ENCODE measurements at regions not wholly inside any gene's neighbourhood (a gene's known extent, or its start where the extent isn't known, plus 50 kb on each side); places are given as distances from the start of the nearest gene placed in this dataset.
A peak's percentile ranks its signal among the peaks of the same experiment; 100 is the strongest.

DNA sequence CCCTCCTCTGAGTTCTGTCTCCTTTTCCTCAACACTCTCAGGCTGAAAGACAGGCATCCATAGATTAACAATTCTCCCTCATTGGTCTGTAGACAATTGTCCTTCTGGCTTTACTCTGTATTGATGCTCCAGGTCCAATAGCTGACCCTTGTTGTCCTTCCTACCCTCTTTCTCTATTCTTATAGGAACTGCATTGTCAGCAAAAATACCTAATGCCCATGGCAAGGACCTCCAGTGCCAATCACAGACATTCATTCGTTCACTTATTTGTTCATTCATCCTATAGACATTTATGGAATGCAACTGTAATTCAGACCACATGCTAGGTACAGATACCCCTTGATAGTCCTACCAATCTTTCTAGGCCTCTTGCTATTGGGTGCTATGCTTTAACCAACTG lies 69.8 kb upstream of the DTNA start:
- no peak for DNase-seq (ENCODE audit: low read depth)

- no peak for DNase-seq (ENCODE audit: low read depth)
These were observed 66.1 kb upstream of the DTNA start for GRCh38 chr18:34643989-34644388.

DNA sequence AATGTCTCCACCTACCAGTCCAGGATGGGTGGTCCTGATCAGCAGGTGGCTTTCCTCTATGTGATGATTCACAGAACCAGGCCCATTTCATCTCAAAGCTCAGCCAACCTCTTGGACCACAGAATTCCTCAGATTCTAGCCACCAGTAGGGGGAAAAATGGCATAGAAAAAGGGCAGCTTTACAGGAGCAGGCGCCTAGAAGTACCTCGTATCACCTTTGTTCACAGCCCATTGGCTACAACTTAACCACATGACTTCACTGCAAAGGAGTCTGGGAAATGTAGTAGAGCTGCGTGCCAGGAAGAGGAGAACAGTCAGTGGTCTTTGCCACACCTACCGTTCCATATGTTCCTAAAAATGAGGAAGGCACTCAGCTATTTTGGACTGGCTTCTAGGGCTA lies 62.8 kb upstream of the DTNA start:
- no peak for DNase-seq (ENCODE audit: low read depth)

DNA sequence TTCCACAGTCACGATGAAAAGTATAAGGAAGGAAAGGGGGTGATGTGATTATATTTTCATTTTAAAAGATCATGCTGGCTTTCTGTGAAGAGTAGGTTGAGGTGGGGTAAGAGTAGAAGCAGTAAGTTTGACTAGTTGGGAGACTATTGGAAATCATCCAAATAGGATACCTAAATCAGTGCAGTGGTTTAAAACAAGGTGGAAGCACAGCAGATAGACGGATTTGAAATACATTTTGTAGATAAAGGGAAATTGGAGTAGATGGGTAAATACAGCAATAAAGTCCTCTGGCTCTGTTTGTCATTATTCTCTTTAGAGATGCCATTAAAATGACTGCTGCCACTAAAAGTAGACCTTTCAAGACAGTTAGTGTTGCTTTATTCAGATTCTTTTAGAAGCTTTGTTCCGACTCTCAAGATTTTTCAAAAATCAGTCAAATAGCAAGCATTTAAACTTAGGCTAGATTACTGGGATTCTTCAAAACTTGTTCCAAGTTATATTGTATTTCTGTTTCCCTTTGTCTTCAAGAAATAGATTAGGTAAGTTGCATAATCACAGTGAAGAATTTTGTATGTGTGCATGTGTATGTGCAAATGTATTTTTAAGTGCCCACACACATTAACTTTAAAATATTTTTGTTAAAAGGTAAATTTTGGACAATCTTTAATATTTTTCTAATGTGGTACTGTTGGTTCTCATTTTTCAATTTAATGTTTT lies 61.7 kb upstream of the DTNA start:
- DNase-seq (ENCODE audit: low read depth), result no peak

GRCh38 chr18:34649080-34649479 lies 61.0 kb upstream of the DTNA start:
- DNase-seq (ENCODE audit: low read depth), result no peak

- DNase-seq (ENCODE audit: low read depth), result no peak
These were observed 60.0 kb upstream of the DTNA start for GRCh38 chr18:34650121-34650545.

DNA sequence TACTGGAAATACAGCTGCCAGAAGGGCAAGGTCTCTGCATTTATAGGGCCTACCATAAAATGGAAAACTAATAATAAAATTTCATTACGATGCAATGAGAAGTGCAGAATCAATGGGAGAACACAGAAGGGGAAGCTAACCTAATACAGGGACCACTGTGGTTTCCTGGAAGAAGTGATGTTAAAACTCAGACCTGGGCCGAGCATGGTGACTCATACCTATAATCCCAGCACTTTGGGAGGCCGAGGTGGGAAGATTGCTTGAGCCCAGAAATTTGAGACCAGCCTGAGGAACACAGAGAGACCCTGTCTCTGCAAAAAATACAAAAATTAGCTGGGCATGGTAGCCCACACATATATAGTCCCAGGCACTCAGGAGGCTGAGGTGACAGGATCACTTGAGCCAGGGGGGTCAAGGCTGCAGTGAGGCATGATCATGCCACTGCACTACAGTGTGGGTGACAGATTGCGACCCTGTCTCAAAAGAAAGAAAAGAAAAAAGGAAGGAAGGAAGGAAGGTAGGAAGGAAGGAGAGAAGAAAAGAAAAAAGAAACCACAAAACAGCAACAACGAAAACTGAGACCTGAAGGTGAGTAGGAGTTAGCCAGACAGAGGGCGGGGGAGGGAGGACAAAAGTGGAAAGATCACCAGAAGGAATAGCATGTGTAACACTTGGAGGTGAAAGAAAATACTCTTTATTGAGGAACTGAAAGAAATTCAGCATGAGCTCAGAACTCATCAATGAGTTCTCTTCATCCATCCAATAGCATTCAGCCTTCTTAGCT lies 58.3 kb upstream of the DTNA start:
- peak; percentile 35 for DNase-seq (ENCODE audit: low read depth)

GRCh38 chr18:34655131-34655530 lies 55.0 kb upstream of the DTNA start:
- no peak for DNase-seq (ENCODE audit: low read depth)

DNA sequence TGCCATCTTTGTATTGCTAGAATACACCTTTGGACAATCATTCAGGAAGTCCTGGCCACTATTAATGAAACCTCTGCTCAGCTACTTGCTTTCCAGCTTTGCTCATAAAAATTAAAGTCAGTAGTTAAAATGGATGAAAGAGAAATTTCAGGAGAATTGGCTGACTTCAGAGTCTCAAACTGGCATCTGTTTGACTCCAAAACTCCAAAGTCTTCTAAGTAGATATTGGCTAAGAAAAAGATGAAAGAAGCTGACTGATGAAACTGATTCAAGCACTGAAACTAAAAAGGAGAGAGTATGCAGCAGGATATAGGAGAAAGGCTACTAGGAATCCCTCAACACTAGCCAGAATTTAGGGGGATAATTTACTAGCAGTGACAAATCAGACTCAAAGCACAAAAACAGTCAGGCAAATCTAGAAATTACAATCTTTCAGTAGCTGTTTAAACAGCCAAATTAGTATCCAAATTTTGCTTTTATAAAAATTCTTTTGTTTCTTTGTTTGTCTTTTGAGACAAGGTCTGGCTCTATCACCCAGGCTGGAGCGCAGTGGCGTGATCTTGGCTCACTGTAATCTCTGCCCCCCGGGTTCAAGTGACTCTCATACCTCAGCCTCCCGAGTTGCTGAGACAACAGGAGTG lies 52.1 kb upstream of the DTNA start:
- no peak for DNase-seq (ENCODE audit: low read depth)

- DNase-seq (ENCODE audit: low read depth), result peak; percentile 92
These were observed 50.2 kb upstream of the DTNA start for GRCh38 chr18:34659579-34660517.

Measured in Daoy (cell line).